PC-3 (cell line): ENCODE measurements at regions not wholly inside any gene's neighbourhood (a gene's known extent, or its start where the extent isn't known, plus 50 kb on each side); places are given as distances from the start of the nearest gene placed in this dataset.

Experiments
- CTCF ChIP-seq: fragments of 300-600 bp; sonication (generic); conservative IDR thresholded peaks from 2 replicates; pipeline ENCODE4 v1.5.1; 2017; ENCODE audit warnings: antibody characterized with exemption, low read depth, mild to moderate bottlenecking, low read length
- EZH2 ChIP-seq: fragments of 300-600 bp; sonication (generic); IDR thresholded peaks from one replicate; pipeline ENCODE4 v1.6.1; 2017; ENCODE audit warnings: antibody characterized with exemption, mild to moderate bottlenecking, low read length; ENCODE audit not compliant: unreplicated experiment
- EZH2phosphoT487 ChIP-seq: fragments of 300-600 bp; sonication (generic); IDR thresholded peaks from 2 replicates; pipeline ENCODE4 v1.6.1; 2018; ENCODE audit warnings: mild to moderate bottlenecking, antibody characterized with exemption, low read length, borderline replicate concordance

- no peak for TF ChIP-seq EZH2phosphoT487
- TF ChIP-seq EZH2, result no peak
- TF ChIP-seq CTCF, result no peak
Observed at GRCh38 chr4:103422467-103423219, 224.5 kb upstream of the CENPE start.
